CD14-positive monocyte (primary cell): ENCODE measurements at regions not wholly inside any gene's neighbourhood (a gene's known extent, or its start where the extent isn't known, plus 50 kb on each side); places are given as distances from the start of the nearest gene placed in this dataset.

Experiments used
- DNase-seq, 3 donors: peaks; one replicate each; pipeline ENCODE4 v3.0.0-alpha.2; 2011 to 2022
- H2AFZ ChIP-seq: 2 replicates; pipeline ENCODE4 v1.6.0; 2012; ENCODE audit warnings: mild to moderate bottlenecking, low read depth, low read length, inconsistent platforms; ENCODE audit not compliant: insufficient read depth, poor library complexity, severe bottlenecking
- H3K27ac ChIP-seq, 2 donors: 1 replicate in 1 of 2; 2 replicates in 1 of 2; pipeline ENCODE4 v1.5.1; 2012 to 2013; ENCODE audit warnings: low read length in 2 of 2, control low read depth in 1 of 2, inconsistent platforms in 1 of 2, low read depth in 1 of 2, mild to moderate bottlenecking in 1 of 2
- H3K27me3 ChIP-seq, 2 donors: one replicate each; pipeline versions ENCODE4 v1.6.0 to v1.6.1; 2011 to 2013; ENCODE audit warnings: low read length in 2 of 2; ENCODE audit not compliant: control insufficient read depth in 2 of 2, insufficient read depth in 2 of 2
- H3K36me3 ChIP-seq, 2 donors: replicated peaks in 1 of 2; 1 replicate in 1 of 2; 2 replicates in 1 of 2; pipeline versions ENCODE4 v1.5.1 to v1.6.1; 2012 to 2013; ENCODE audit warnings: low read length in 2 of 2, control low read depth in 1 of 2, inconsistent platforms in 1 of 2, mild to moderate bottlenecking in 1 of 2; ENCODE audit not compliant: insufficient read depth in 2 of 2, control insufficient read depth in 1 of 2
- H3K4me1 ChIP-seq, 2 donors: 1 replicate in 1 of 2; 2 replicates in 1 of 2; pipeline versions ENCODE4 v1.5.1 to v1.6.1; 2012 to 2013; ENCODE audit warnings: low read length in 2 of 2, control low read depth in 1 of 2, inconsistent platforms in 1 of 2, mild to moderate bottlenecking in 1 of 2, moderate library complexity in 1 of 2; ENCODE audit not compliant: insufficient read depth in 2 of 2, control insufficient read depth in 1 of 2
- H3K4me2 ChIP-seq: replicated peaks from 2 replicates; pipeline ENCODE3; 2012; ENCODE audit warnings: low read length, moderate library complexity, mild to moderate bottlenecking; ENCODE audit not compliant: poor library complexity, severe bottlenecking; ENCODE audit errors: extremely low read depth
- H3K4me3 ChIP-seq, 3 experiments: fragments of 200-600 bp in 1 of 3; sonication (generic) in 1 of 3; replicated peaks in 1 of 3; 1 replicate in 2 of 3; 2 replicates in 1 of 3; pipeline ENCODE4 v1.5.1; 2011 to 2013; ENCODE audit warnings: low read length in 3 of 3, mild to moderate bottlenecking in 3 of 3, control low read depth in 2 of 3, low read depth in 2 of 3, inconsistent platforms in 1 of 3, moderate library complexity in 1 of 3
- H3K79me2 ChIP-seq: 2 replicates; pipeline ENCODE4 v1.6.0; 2012; ENCODE audit warnings: mild to moderate bottlenecking, control low read depth, inconsistent platforms, low read length, moderate library complexity; ENCODE audit not compliant: insufficient read depth
- H3K9ac ChIP-seq: 2 replicates; pipeline ENCODE4 v1.6.0; 2017; ENCODE audit warnings: low read length, mild to moderate bottlenecking; ENCODE audit not compliant: insufficient read depth, poor library complexity, severe bottlenecking
- H3K9me3 ChIP-seq, 2 donors: replicated peaks in 1 of 2; 1 replicate in 1 of 2; 2 replicates in 1 of 2; pipeline versions ENCODE4 v1.5.1 to v1.6.1; 2012 to 2013; ENCODE audit warnings: low read length in 2 of 2, control low read depth in 1 of 2; ENCODE audit not compliant: control insufficient read depth in 1 of 2, insufficient read depth in 1 of 2
- H4K20me1 ChIP-seq: 2 replicates; pipeline ENCODE4 v1.6.0; 2012; ENCODE audit warnings: mild to moderate bottlenecking, low read length, control low read depth, moderate library complexity; ENCODE audit not compliant: insufficient read depth
- H3K27ac Mint-ChIP-seq, 7 donors: one replicate each; pipeline ENCODE4 v1.8.0; 2020; ENCODE audit warnings: mild to moderate bottlenecking in 7 of 7, mixed read lengths in 7 of 7, moderate library complexity in 6 of 7, inconsistent platforms in 2 of 7
- H3K27me3 Mint-ChIP-seq, 3 donors: one replicate each; pipeline ENCODE4 v1.8.0; 2021 to 2022; ENCODE audit warnings: low read depth in 3 of 3, mild to moderate bottlenecking in 3 of 3, mixed read lengths in 3 of 3, moderate library complexity in 3 of 3, inconsistent platforms in 1 of 3
- H3K36me3 Mint-ChIP-seq, 2 donors: one replicate each; pipeline ENCODE4 v1.8.0; 2020; ENCODE audit warnings: mixed read lengths in 2 of 2, inconsistent platforms in 1 of 2, mild to moderate bottlenecking in 1 of 2
- H3K4me1 Mint-ChIP-seq: one replicate; pipeline ENCODE4 v1.8.0; 2020; ENCODE audit warnings: mild to moderate bottlenecking, mixed read lengths
- H3K4me3 Mint-ChIP-seq, 2 donors: one replicate each; pipeline ENCODE4 v1.8.0; 2020; ENCODE audit warnings: mild to moderate bottlenecking in 2 of 2, mixed read lengths in 2 of 2, moderate library complexity in 1 of 2
- H3K9me3 Mint-ChIP-seq, 7 donors: one replicate each; pipeline ENCODE4 v1.8.0; 2020 to 2022; ENCODE audit warnings: mixed read lengths in 7 of 7, mild to moderate bottlenecking in 6 of 7, moderate library complexity in 6 of 7, inconsistent platforms in 2 of 7
- WGBS: methylation state at CpG from one replicate; pipeline ENCODE4 v1.1.5; 2013; ENCODE audit warnings: missing lambda C conversion rate; ENCODE audit not compliant: insufficient coverage; 5-methylcytosine and 5-hydroxymethylcytosine counted together
- intact Hi-C, 2 donors: fragments of 100-400 bp; cut with micrococcal nuclease; formaldehyde crosslinking; loops; one replicate each; pipeline versions ENCODE4 v1.15.0 to v1.15.1; 2023
- TF ChIP-seq, protein P1 (sequence below): fragments of 200-600 bp; IDR thresholded peaks from one replicate; pipeline ENCODE4 v1.8.0; 2022; ENCODE audit warnings: antibody characterized with exemption, mild to moderate bottlenecking

- Mint-ChIP-seq H3K36me3 (no peaks in the 10 kb centered on the region), H3K4me3 (no peak overlapping the region), H3K27ac (no peak overlapping the region), H3K27me3 (peaks cover 2 to 8% (median 5%) of the 10 kb centered on the region in 3 donors), H3K4me1 (no peaks in the 10 kb centered on the region), H3K9me3 (peaks cover 0 to 2% (median 0%) of the 10 kb centered on the region in 7 donors)
- Histone ChIP-seq H3K4me1 (no peaks in the 10 kb centered on the region), H3K27me3 (no peaks in the 10 kb centered on the region), H3K27ac (no peak overlapping the region), H2AFZ (no peak overlapping the region), H4K20me1 (no peaks in the 10 kb centered on the region), H3K9me3 (no peaks in the 10 kb centered on the region), H3K4me3 (no peak overlapping the region), H3K9ac (no peak overlapping the region), H3K79me2 (no peaks in the 10 kb centered on the region), H3K4me2 (no peak overlapping the region), H3K36me3 (no peaks in the 10 kb centered on the region)
- intact Hi-C loops = no loop called here
- no CpG with 5 or more reads among the region's 2 CpGs for WGBS
- DNase-seq = no peak
- TF ChIP-seq, protein P1, sequence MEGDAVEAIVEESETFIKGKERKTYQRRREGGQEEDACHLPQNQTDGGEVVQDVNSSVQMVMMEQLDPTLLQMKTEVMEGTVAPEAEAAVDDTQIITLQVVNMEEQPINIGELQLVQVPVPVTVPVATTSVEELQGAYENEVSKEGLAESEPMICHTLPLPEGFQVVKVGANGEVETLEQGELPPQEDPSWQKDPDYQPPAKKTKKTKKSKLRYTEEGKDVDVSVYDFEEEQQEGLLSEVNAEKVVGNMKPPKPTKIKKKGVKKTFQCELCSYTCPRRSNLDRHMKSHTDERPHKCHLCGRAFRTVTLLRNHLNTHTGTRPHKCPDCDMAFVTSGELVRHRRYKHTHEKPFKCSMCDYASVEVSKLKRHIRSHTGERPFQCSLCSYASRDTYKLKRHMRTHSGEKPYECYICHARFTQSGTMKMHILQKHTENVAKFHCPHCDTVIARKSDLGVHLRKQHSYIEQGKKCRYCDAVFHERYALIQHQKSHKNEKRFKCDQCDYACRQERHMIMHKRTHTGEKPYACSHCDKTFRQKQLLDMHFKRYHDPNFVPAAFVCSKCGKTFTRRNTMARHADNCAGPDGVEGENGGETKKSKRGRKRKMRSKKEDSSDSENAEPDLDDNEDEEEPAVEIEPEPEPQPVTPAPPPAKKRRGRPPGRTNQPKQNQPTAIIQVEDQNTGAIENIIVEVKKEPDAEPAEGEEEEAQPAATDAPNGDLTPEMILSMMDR = no peak
These were observed 363.3 kb upstream of the CDH5 start for GRCh38 chr16:66003201-66003600.

- Histone ChIP-seq H3K79me2 (no peaks in the 10 kb centered on the region), H3K36me3 (no peaks in the 10 kb centered on the region), H3K27me3 (no peaks in the 10 kb centered on the region), H2AFZ (no peak overlapping the region), H4K20me1 (no peaks in the 10 kb centered on the region), H3K4me2 (no peak overlapping the region), H3K9me3 (no peaks in the 10 kb centered on the region), H3K4me3 (no peak overlapping the region), H3K27ac (no peak overlapping the region), H3K4me1 (no peaks in the 10 kb centered on the region), H3K9ac (no peak overlapping the region)
- Mint-ChIP-seq H3K27me3 (peaks cover 3 to 11% (median 6%) of the 10 kb centered on the region in 3 donors), H3K4me3 (no peak overlapping the region), H3K27ac (no peak overlapping the region), H3K4me1 (no peaks in the 10 kb centered on the region), H3K9me3 (peaks cover 0 to 2% (median 0%) of the 10 kb centered on the region in 7 donors), H3K36me3 (no peaks in the 10 kb centered on the region)
- DNase-seq = no peak
- 88% methylated on average over 2 of the region's 7 CpGs for WGBS
- TF ChIP-seq, protein P1 = no peak
- intact Hi-C loops = no loop called here
These were observed 363.9 kb upstream of the CDH5 start for GRCh38 chr16:66002601-66003000.
